Ishikawa (cell line): ENCODE measurements at regions not wholly inside any gene's neighbourhood (a gene's known extent, or its start where the extent isn't known, plus 50 kb on each side); places are given as distances from the start of the nearest gene placed in this dataset.

Experiments
- CEBPB ChIP-seq: IDR thresholded peaks from 2 replicates; pipeline ENCODE4 v1.6.1; 2012
- CREB1 ChIP-seq: IDR thresholded peaks from 2 replicates; pipeline ENCODE4 v1.6.1; 2012; ENCODE audit warnings: low read depth
- EGR1 ChIP-seq: IDR thresholded peaks from 2 replicates; pipeline ENCODE4 v1.6.1; 2012
- EP300 ChIP-seq: IDR thresholded peaks from 2 replicates; pipeline ENCODE4 v1.6.1; 2012; ENCODE audit warnings: borderline replicate concordance
- FOXM1 ChIP-seq: IDR thresholded peaks from 2 replicates; pipeline ENCODE4 v1.6.1; 2012; ENCODE audit warnings: low read depth, borderline replicate concordance
- MAX ChIP-seq: IDR thresholded peaks from 2 replicates; pipeline ENCODE4 v1.6.1; 2012
- NFIC ChIP-seq: IDR thresholded peaks from 2 replicates; pipeline ENCODE4 v1.6.1; 2012
- RAD21 ChIP-seq: IDR thresholded peaks from 2 replicates; pipeline ENCODE4 v1.6.1; 2012; ENCODE audit warnings: low read depth
- REST ChIP-seq: IDR thresholded peaks from 2 replicates; pipeline ENCODE4 v1.6.1; 2012; ENCODE audit warnings: low read depth, mild to moderate bottlenecking
- TAF1 ChIP-seq: IDR thresholded peaks from 2 replicates; pipeline ENCODE4 v1.6.1; 2012; ENCODE audit warnings: low read depth, mild to moderate bottlenecking
- TCF12 ChIP-seq: IDR thresholded peaks from 2 replicates; pipeline ENCODE4 v1.6.1; 2012; ENCODE audit warnings: low read depth
- USF1 ChIP-seq: IDR thresholded peaks from 2 replicates; pipeline ENCODE4 v1.6.1; 2012
- YY1 ChIP-seq: IDR thresholded peaks from 2 replicates; pipeline ENCODE4 v1.6.1; 2012; ENCODE audit warnings: low read depth
- ZBTB7A ChIP-seq: IDR thresholded peaks from 2 replicates; pipeline ENCODE4 v1.6.1; 2012; ENCODE audit warnings: low read depth

DNA sequence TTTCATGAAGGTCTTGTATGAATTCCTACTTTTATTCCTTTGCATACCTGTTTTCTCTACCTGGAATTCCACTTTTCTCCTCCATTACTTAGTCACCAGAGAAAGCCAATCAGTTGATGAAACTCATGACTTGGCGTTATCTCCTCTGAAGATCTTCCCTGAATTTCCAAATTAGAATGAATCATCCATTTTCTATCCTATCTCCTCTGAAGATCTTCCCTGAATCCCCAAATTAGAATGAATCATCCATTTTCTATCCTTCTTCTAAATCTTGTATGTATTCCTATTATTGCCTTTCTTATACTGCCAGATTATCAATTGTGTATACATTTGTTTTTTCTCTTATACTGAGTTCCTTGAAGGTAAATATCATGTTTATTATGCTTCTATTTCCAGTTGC lies 440.4 kb downstream of the CCDC85A start:
- TF ChIP-seq EP300, result no peak
- TF ChIP-seq NFIC, result no peak
- no peak for TF ChIP-seq REST
- TF ChIP-seq ZBTB7A, result no peak
- TF ChIP-seq EGR1, result no peak
- TF ChIP-seq CREB1, result no peak
- no peak for TF ChIP-seq TAF1
- TF ChIP-seq CEBPB, result no peak
- TF ChIP-seq FOXM1, result no peak
- no peak for TF ChIP-seq YY1
- TF ChIP-seq MAX, result no peak
- no peak for TF ChIP-seq TCF12
- TF ChIP-seq RAD21, result no peak
- TF ChIP-seq USF1, result no peak
